ENCODE measurements at regions not wholly inside any gene's neighbourhood (a gene's known extent, or its start where the extent isn't known, plus 50 kb on each side); places are given as distances from the start of the nearest gene placed in this dataset.
"Not testable (repeated sequence)": the region's sequence is repeated elsewhere in the genome, so short reads cannot be mapped to it uniquely, and the experiment has no call there.

- peaks cover 12% of the 10 kb centered on the region for H3K9me3 Mint-ChIP-seq
- POLR2A ChIA-PET, result no interaction called here
Observed at GRCh38 chr18:28468901-28469300, 292.0 kb upstream of the CDH2 start.

GRCh38 chr18:28466204-28466603, 289.3 kb upstream of the CDH2 start:
- H3K4me1 Mint-ChIP-seq, result no peaks in the 10 kb centered on the region
- H3K27ac Mint-ChIP-seq, result no peak overlapping the region
- H3K27me3 Mint-ChIP-seq, result no peaks in the 10 kb centered on the region
- DNase-seq, result no peak
- no peak overlapping the region for H3K4me3 Mint-ChIP-seq
- CTCF ChIA-PET, result no interaction called here
- POLR2A ChIA-PET, result no interaction called here
- peaks cover 7% of the 10 kb centered on the region for H3K9me3 Mint-ChIP-seq
- no peaks in the 10 kb centered on the region for H3K36me3 Mint-ChIP-seq (ENCODE audit: low read depth)

More at GRCh38 chr18:28468901-28469300, 292.0 kb upstream of the CDH2 start:
- H3K36me3 Mint-ChIP-seq (ENCODE audit: low read depth), result no peaks in the 10 kb centered on the region
- H3K27me3 Mint-ChIP-seq, result no peaks in the 10 kb centered on the region
- H3K4me1 Mint-ChIP-seq, result no peaks in the 10 kb centered on the region
- H3K4me3 Mint-ChIP-seq, result no peak overlapping the region
- DNase-seq, result no peak
- CTCF ChIA-PET, result no interaction called here
- no peak overlapping the region for H3K27ac Mint-ChIP-seq

- Mint-ChIP-seq H3K4me3 (no peak overlapping the region), H3K27me3 (no peaks in the 10 kb centered on the region), H3K36me3 (ENCODE audit: low read depth) (no peaks in the 10 kb centered on the region), H3K27ac (no peak overlapping the region), H3K4me1 (no peaks in the 10 kb centered on the region), H3K9me3 (no peaks in the 10 kb centered on the region)
- no peak for DNase-seq
- ChIA-PET POLR2A (no interaction called here), CTCF (no interaction called here)
Observed at GRCh38 chr18:28459587-28459986, 282.7 kb upstream of the CDH2 start.

GRCh38 chr18:28458751-28459150, 281.8 kb upstream of the CDH2 start:
- Mint-ChIP-seq H3K9me3 (no peaks in the 10 kb centered on the region), H3K27me3 (no peaks in the 10 kb centered on the region), H3K4me1 (no peaks in the 10 kb centered on the region), H3K36me3 (ENCODE audit: low read depth) (no peaks in the 10 kb centered on the region), H3K4me3 (no peak overlapping the region), H3K27ac (no peak overlapping the region)
- CTCF ChIA-PET, result no interaction called here
- DNase-seq, result no peak
- POLR2A ChIA-PET, result no interaction called here

GRCh38 chr18:28457784-28458183, 280.9 kb upstream of the CDH2 start:
- CTCF ChIA-PET, result no interaction called here

GRCh38 chr18:28455971-28456370, 279.0 kb upstream of the CDH2 start:
- Mint-ChIP-seq H3K27ac (no peak overlapping the region), H3K36me3 (ENCODE audit: low read depth) (no peaks in the 10 kb centered on the region), H3K27me3 (no peaks in the 10 kb centered on the region), H3K4me1 (no peaks in the 10 kb centered on the region), H3K4me3 (no peak overlapping the region), H3K9me3 (no peaks in the 10 kb centered on the region)
- no peak for DNase-seq
- CTCF ChIA-PET, result no interaction called here
- POLR2A ChIA-PET, result no interaction called here

More at GRCh38 chr18:28457784-28458183, 280.9 kb upstream of the CDH2 start:
- Mint-ChIP-seq H3K27me3 (no peaks in the 10 kb centered on the region), H3K36me3 (ENCODE audit: low read depth) (no peaks in the 10 kb centered on the region), H3K27ac (no peak overlapping the region), H3K4me1 (no peaks in the 10 kb centered on the region), H3K9me3 (no peaks in the 10 kb centered on the region), H3K4me3 (no peak overlapping the region)
- POLR2A ChIA-PET, result no interaction called here
- DNase-seq, result no peak

GRCh38 chr18:28439870-28440269, 262.9 kb upstream of the CDH2 start:
- no peaks in the 10 kb centered on the region for H3K4me1 Mint-ChIP-seq
- ChIA-PET POLR2A (no interaction called here), CTCF (no interaction called here)
- DNase-seq, result no peak
- H3K9me3 Mint-ChIP-seq, result peaks cover 9% of the 10 kb centered on the region
- no peak overlapping the region for H3K4me3 Mint-ChIP-seq
- no peaks in the 10 kb centered on the region for H3K27me3 Mint-ChIP-seq
- H3K27ac Mint-ChIP-seq, result no peak overlapping the region
- no peaks in the 10 kb centered on the region for H3K36me3 Mint-ChIP-seq (ENCODE audit: low read depth)

- H3K27ac Mint-ChIP-seq, result no peak overlapping the region
- ChIA-PET CTCF (no interaction called here), POLR2A (no interaction called here)
- no peak for DNase-seq
- no peaks in the 10 kb centered on the region for H3K4me1 Mint-ChIP-seq
- H3K36me3 Mint-ChIP-seq (ENCODE audit: low read depth), result no peaks in the 10 kb centered on the region
- no peak overlapping the region for H3K4me3 Mint-ChIP-seq
- peaks cover 9% of the 10 kb centered on the region for H3K9me3 Mint-ChIP-seq
- no peaks in the 10 kb centered on the region for H3K27me3 Mint-ChIP-seq
Observed at GRCh38 chr18:28438381-28438780, 261.5 kb upstream of the CDH2 start.

GRCh38 chr18:28432339-28432738, 255.4 kb upstream of the CDH2 start:
- DNase-seq, result no peak
- H3K36me3 Mint-ChIP-seq (ENCODE audit: low read depth), result no peaks in the 10 kb centered on the region
- H3K27ac Mint-ChIP-seq, result no peak overlapping the region
- CTCF ChIA-PET, result no interaction called here
- H3K27me3 Mint-ChIP-seq, result no peaks in the 10 kb centered on the region
- H3K4me3 Mint-ChIP-seq, result no peak overlapping the region
- peaks cover 8% of the 10 kb centered on the region for H3K9me3 Mint-ChIP-seq
- POLR2A ChIA-PET, result no interaction called here
- H3K4me1 Mint-ChIP-seq, result no peaks in the 10 kb centered on the region

GRCh38 chr18:28425886-28426285, 249.0 kb upstream of the CDH2 start:
- H3K36me3 Mint-ChIP-seq (ENCODE audit: low read depth), result no peaks in the 10 kb centered on the region
- POLR2A ChIA-PET, result no interaction called here
- no peak overlapping the region for H3K27ac Mint-ChIP-seq
- no peak overlapping the region for H3K4me3 Mint-ChIP-seq
- DNase-seq, result no peak
- no peaks in the 10 kb centered on the region for H3K27me3 Mint-ChIP-seq
- peaks cover 26% of the 10 kb centered on the region for H3K9me3 Mint-ChIP-seq
- H3K4me1 Mint-ChIP-seq, result no peaks in the 10 kb centered on the region
- CTCF ChIA-PET, result no interaction called here

- H3K36me3 Mint-ChIP-seq (ENCODE audit: low read depth), result no peaks in the 10 kb centered on the region
- H3K27ac Mint-ChIP-seq, result no peak overlapping the region
- POLR2A ChIA-PET, result no interaction called here
- H3K9me3 Mint-ChIP-seq, result peaks cover 18% of the 10 kb centered on the region
- no peak for DNase-seq
- CTCF ChIA-PET, result no interaction called here
- H3K4me3 Mint-ChIP-seq, result no peak overlapping the region
- no peaks in the 10 kb centered on the region for H3K4me1 Mint-ChIP-seq
- no peaks in the 10 kb centered on the region for H3K27me3 Mint-ChIP-seq
Observed at GRCh38 chr18:28422577-28422976, 245.6 kb upstream of the CDH2 start.

- H3K4me3 Mint-ChIP-seq; CTCF ChIA-PET; H3K27me3 Mint-ChIP-seq; POLR2A ChIA-PET; H3K4me1 Mint-ChIP-seq; H3K27ac Mint-ChIP-seq; DNase-seq; H3K36me3 Mint-ChIP-seq (ENCODE audit: low read depth): not testable (repeated sequence)
- peaks cover 18% of the 10 kb centered on the region for H3K9me3 Mint-ChIP-seq
Observed at GRCh38 chr18:28421950-28422349, 245.0 kb upstream of the CDH2 start.

GRCh38 chr18:28412521-28412920, 235.6 kb upstream of the CDH2 start:
- H3K36me3 Mint-ChIP-seq (ENCODE audit: low read depth), result no peaks in the 10 kb centered on the region
- peaks cover 13% of the 10 kb centered on the region for H3K9me3 Mint-ChIP-seq
- H3K4me1 Mint-ChIP-seq, result no peaks in the 10 kb centered on the region
- no peaks in the 10 kb centered on the region for H3K27me3 Mint-ChIP-seq
- CTCF ChIA-PET, result no interaction called here
- no peak overlapping the region for H3K27ac Mint-ChIP-seq
- H3K4me3 Mint-ChIP-seq, result no peak overlapping the region
- no peak for DNase-seq
- POLR2A ChIA-PET, result no interaction called here

- H3K4me3 Mint-ChIP-seq, result no peak overlapping the region
- H3K4me1 Mint-ChIP-seq, result no peaks in the 10 kb centered on the region
- POLR2A ChIA-PET, result no interaction called here
- CTCF ChIA-PET, result no interaction called here
- no peak overlapping the region for H3K27ac Mint-ChIP-seq
- no peaks in the 10 kb centered on the region for H3K27me3 Mint-ChIP-seq
- DNase-seq, result no peak
- no peaks in the 10 kb centered on the region for H3K36me3 Mint-ChIP-seq (ENCODE audit: low read depth)
- peaks cover 13% of the 10 kb centered on the region for H3K9me3 Mint-ChIP-seq
Observed at GRCh38 chr18:28411806-28412205, 234.9 kb upstream of the CDH2 start.

- ChIA-PET CTCF (no interaction called here), POLR2A (no interaction called here)
- Mint-ChIP-seq H3K4me1 (no peaks in the 10 kb centered on the region), H3K9me3 (peaks cover 13% of the 10 kb centered on the region), H3K27ac (no peak overlapping the region), H3K4me3 (no peak overlapping the region), H3K36me3 (ENCODE audit: low read depth) (no peaks in the 10 kb centered on the region), H3K27me3 (no peaks in the 10 kb centered on the region)
- no peak for DNase-seq
Observed at GRCh38 chr18:28409811-28410210, 232.9 kb upstream of the CDH2 start.
